Esophagus (tissue), 2 donors: ENCODE measurements at regions not wholly inside any gene's neighbourhood (a gene's known extent, or its start where the extent isn't known, plus 50 kb on each side); places are given as distances from the start of the nearest gene placed in this dataset.
A peak's percentile ranks its signal among the peaks of the same experiment; 100 is the strongest.

Source experiments
- H3K27ac ChIP-seq, 2 donors: one replicate each; pipeline ENCODE4 v1.5.1; 2013; ENCODE audit warnings: low read depth in 2 of 2, mild to moderate bottlenecking in 2 of 2, inconsistent platforms in 1 of 2, low read length in 1 of 2, moderate library complexity in 1 of 2
- H3K27me3 ChIP-seq, 2 donors: one replicate each; pipeline ENCODE4 v1.6.1; 2013; ENCODE audit warnings: low read length in 2 of 2, control low read depth in 1 of 2, mild to moderate bottlenecking in 1 of 2; ENCODE audit not compliant: insufficient read depth in 2 of 2, control insufficient read depth in 1 of 2
- H3K36me3 ChIP-seq, 2 donors: one replicate each; pipeline ENCODE4 v1.6.1; 2013; ENCODE audit warnings: low read length in 1 of 2; ENCODE audit not compliant: control insufficient read depth in 2 of 2, insufficient read depth in 2 of 2
- H3K4me1 ChIP-seq, 2 donors: one replicate each; pipeline ENCODE4 v1.6.1; 2013; ENCODE audit warnings: low read length in 1 of 2; ENCODE audit not compliant: control insufficient read depth in 2 of 2, insufficient read depth in 2 of 2
- H3K4me3 ChIP-seq, 2 donors: one replicate each; pipeline ENCODE4 v1.5.1; 2013; ENCODE audit warnings: low read length in 2 of 2, mild to moderate bottlenecking in 2 of 2, low read depth in 1 of 2, moderate library complexity in 1 of 2
- H3K9me3 ChIP-seq, 2 donors: one replicate each; pipeline ENCODE4 v1.6.1; 2013; ENCODE audit warnings: mild to moderate bottlenecking in 2 of 2, low read depth in 1 of 2, low read length in 1 of 2, moderate library complexity in 1 of 2; ENCODE audit not compliant: control insufficient read depth in 2 of 2, insufficient read depth in 1 of 2
- WGBS, 2 donors: extraction: QIAGEN DNeasy Blood & Tissue Kit; methylation state at CpG; one replicate each; pipeline ENCODE4 v1.1.7; 2013; 5-methylcytosine and 5-hydroxymethylcytosine counted together
- donor health status: healthy with polysubstance abuse.
- donor health status: Bipolar disorder and iron deficiency.

GRCh38 chr2:598058-598802 is 79.0 kb downstream of the TMEM18 start:
- H3K4me3 ChIP-seq = no peak overlapping the region
- H3K36me3 ChIP-seq = no peaks in the 10 kb centered on the region
- 87% methylated on average over 17 of the region's 17 CpGs for WGBS, 2 donors
- peaks cover 0 to 4% of the 10 kb centered on the region in 2 donors for H3K27me3 ChIP-seq
- no peak overlapping the region for H3K27ac ChIP-seq
- no peaks in the 10 kb centered on the region for H3K4me1 ChIP-seq
- peaks cover 0 to 3% of the 10 kb centered on the region in 2 donors for H3K9me3 ChIP-seq

- Histone ChIP-seq H3K4me3 (no peak overlapping the region), H3K9me3 (peaks cover 0 to 3% of the 10 kb centered on the region in 2 donors), H3K36me3 (no peaks in the 10 kb centered on the region), H3K27ac (no peak overlapping the region), H3K27me3 (peaks cover 0 to 4% of the 10 kb centered on the region in 2 donors), H3K4me1 (no peaks in the 10 kb centered on the region)
- WGBS, 2 donors = 72 to 79% methylated on average over 13 of the region's 13 CpGs
These were observed 81.2 kb downstream of the TMEM18 start for GRCh38 chr2:595831-596592.

- Histone ChIP-seq H3K27ac (no peak overlapping the region), H3K36me3 (no peaks in the 10 kb centered on the region), H3K27me3 (peaks cover 0 to 4% of the 10 kb centered on the region in 2 donors), H3K4me1 (peaks cover 0 to 3% of the 10 kb centered on the region in 2 donors), H3K4me3 (no peak overlapping the region), H3K9me3 (peaks cover 0 to 3% of the 10 kb centered on the region in 2 donors)
- WGBS, 2 donors = 84 to 86% methylated on average over 23 of the region's 23 CpGs
These were observed 81.9 kb downstream of the TMEM18 start for GRCh38 chr2:595141-595815.

GRCh38 chr2:594297-594949 is 82.8 kb downstream of the TMEM18 start:
- Histone ChIP-seq H3K27ac (no peak overlapping the region), H3K4me3 (no peak overlapping the region), H3K27me3 (peaks cover 0 to under 1% of the 10 kb centered on the region in 2 donors), H3K9me3 (peaks cover 0 to 3% of the 10 kb centered on the region in 2 donors), H3K4me1 (peaks cover 0 to 3% of the 10 kb centered on the region in 2 donors), H3K36me3 (no peaks in the 10 kb centered on the region)
- 93 to 94% methylated on average over 21 of the region's 21 CpGs for WGBS, 2 donors

DNA sequence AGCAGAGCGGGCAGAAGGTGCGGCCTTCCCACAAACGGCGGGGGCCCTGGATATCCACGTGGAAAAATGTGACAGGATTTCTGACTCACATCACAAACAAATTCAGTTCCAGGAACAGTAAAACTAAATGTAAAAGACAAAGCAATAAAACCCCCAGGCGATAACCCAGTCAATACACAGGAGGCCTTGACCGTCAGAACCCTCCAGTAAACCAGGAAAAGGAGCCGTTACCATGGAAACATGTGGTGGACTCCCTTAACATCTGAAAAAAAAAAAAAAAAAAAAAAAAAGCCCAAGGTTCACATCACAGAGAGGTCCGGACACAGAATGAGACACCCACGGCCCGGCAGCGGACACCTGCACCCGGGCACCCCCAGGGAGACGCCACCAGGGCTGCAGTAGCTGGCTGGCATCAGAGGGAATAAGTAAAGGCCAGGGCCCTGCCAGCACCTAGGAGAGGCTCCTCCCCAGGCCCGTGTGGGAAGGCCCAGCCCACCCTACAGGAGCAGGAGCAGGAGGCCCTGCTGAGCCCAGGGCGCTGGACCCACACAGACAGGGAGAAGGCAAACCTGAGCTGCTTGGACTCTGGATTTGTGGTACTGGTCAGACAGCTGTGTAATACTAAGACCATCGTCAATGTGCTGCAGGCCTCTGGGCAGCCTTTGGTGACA is 83.7 kb downstream of the TMEM18 start:
- H3K4me1 ChIP-seq = peaks cover 0 to 3% of the 10 kb centered on the region in 2 donors
- WGBS, 2 donors = 84 to 89% methylated on average over 17 of the region's 17 CpGs
- no peaks in the 10 kb centered on the region for H3K27me3 ChIP-seq
- H3K27ac ChIP-seq = no peak overlapping the region
- H3K4me3 ChIP-seq = no peak overlapping the region
- peaks cover 0 to 3% of the 10 kb centered on the region in 2 donors for H3K9me3 ChIP-seq
- H3K36me3 ChIP-seq = no peaks in the 10 kb centered on the region

GRCh38 chr2:592737-593136 is 84.5 kb downstream of the TMEM18 start:
- Histone ChIP-seq H3K4me3 (no peak overlapping the region), H3K27me3 (no peaks in the 10 kb centered on the region), H3K36me3 (no peaks in the 10 kb centered on the region), H3K27ac (no peak overlapping the region), H3K9me3 (peaks cover 0 to 3% of the 10 kb centered on the region in 2 donors), H3K4me1 (peaks cover 0 to 9% of the 10 kb centered on the region in 2 donors)
- 92 to 93% methylated on average over 8 of the region's 8 CpGs for WGBS, 2 donors

GRCh38 chr2:590214-591175 is 86.7 kb downstream of the TMEM18 start:
- Histone ChIP-seq H3K4me1 (peaks cover 0 to 16% of the 10 kb centered on the region in 2 donors), H3K27me3 (no peaks in the 10 kb centered on the region), H3K9me3 (peaks cover 0 to 3% of the 10 kb centered on the region in 2 donors), H3K4me3 (no peak overlapping the region), H3K27ac (no peak overlapping the region), H3K36me3 (no peaks in the 10 kb centered on the region)
- WGBS, 2 donors = 76 to 78% methylated on average over 19 of the region's 19 CpGs

DNA sequence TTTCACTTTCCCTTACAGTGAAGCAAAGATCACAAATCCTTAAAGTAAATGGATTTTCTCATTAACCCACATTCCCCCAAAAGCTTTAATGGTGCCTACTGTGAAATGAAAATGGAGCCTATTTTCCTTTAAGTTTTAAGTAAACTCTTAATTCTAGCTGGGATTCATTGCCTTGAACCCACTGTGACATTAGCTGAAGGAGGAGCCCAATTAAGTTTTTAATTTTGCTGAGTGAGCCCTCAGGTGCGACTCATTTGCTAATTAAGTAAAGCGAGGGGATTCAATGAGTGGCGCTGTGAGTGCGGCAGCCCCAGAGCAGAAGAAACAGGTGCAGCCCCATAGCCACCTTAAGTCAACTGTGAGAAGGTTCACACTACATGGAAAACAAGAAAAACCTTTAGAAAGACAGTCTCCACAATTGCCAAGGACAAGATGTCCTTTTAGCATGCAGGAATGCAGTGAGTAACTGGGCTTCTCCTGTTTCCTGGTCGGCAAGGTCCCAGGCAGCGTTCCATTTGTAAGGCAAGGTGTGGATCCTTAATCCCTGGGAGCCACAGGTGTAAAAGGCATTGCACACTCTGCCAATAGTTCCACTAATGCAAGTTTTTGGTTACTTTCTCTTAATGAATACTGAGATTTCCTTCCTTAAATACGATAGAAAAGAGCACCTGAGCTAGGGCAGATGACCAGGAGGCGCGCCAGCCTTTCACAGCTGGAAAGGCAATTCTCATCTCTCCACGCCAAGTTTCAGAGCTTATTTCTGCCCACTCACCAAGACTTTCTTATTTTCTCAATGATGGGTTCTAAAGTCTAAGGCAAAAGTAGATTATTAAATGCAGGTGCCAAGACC is 87.7 kb downstream of the TMEM18 start:
- Histone ChIP-seq H3K36me3 (no peaks in the 10 kb centered on the region), H3K27me3 (no peaks in the 10 kb centered on the region), H3K27ac (peak overlapping the region; percentile 58), H3K9me3 (no peaks in the 10 kb centered on the region), H3K4me1 (peaks cover 0 to 16% of the 10 kb centered on the region in 2 donors), H3K4me3 (no peak overlapping the region)
- whole genome bisulfite sequencing, 2 donors = 54 to 70% methylated on average over 10 of the region's 10 CpGs
